Thyroid gland (tissue), 4 donors: ENCODE measurements at regions not wholly inside any gene's neighbourhood (a gene's known extent, or its start where the extent isn't known, plus 50 kb on each side); places are given as distances from the start of the nearest gene placed in this dataset.

Experiments
- POLR2A ChIP-seq, 2 donors: fragments of 450-650 bp; IDR thresholded peaks; one replicate each; pipeline ENCODE4 v1.6.1; 2017; ENCODE audit warnings: antibody characterized with exemption in 2 of 2, mild to moderate bottlenecking in 2 of 2, moderate library complexity in 1 of 2
- TF ChIP-seq, protein P1 (sequence below), 6 experiments: fragments of 200-600 bp in 3 of 6; fragments of 450-650 bp in 3 of 6; sonication (generic) in 3 of 6; IDR thresholded peaks; one replicate each; pipeline ENCODE4 v1.5.1; 2016 to 2019; ENCODE audit warnings: antibody characterized with exemption in 6 of 6, mild to moderate bottlenecking in 2 of 6, inconsistent platforms in 1 of 6, moderate library complexity in 1 of 6

DNA sequence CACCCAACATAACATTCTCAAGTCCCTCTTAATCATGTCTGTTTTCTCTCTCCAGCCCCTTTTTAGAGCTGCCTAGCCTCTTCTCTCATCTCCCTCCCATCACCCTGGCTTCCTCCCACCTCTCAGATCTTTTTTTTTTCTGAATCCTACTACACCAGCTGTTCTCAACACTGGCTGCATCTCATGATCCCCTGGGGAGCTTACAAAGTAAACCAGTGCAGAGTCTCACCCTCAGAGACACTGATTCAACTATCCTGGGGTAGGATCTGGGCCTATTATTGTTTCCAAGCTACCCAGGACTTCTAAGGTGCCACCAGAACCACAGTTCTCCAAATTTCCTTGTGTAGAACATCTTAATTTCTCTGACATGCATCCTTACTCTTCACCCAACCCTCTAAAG lies 50.3 kb upstream of the ACAN start:
- no peak for TF ChIP-seq POLR2A (IDR thresholded peaks at IDR 0.05)
- TF ChIP-seq, protein P1, sequence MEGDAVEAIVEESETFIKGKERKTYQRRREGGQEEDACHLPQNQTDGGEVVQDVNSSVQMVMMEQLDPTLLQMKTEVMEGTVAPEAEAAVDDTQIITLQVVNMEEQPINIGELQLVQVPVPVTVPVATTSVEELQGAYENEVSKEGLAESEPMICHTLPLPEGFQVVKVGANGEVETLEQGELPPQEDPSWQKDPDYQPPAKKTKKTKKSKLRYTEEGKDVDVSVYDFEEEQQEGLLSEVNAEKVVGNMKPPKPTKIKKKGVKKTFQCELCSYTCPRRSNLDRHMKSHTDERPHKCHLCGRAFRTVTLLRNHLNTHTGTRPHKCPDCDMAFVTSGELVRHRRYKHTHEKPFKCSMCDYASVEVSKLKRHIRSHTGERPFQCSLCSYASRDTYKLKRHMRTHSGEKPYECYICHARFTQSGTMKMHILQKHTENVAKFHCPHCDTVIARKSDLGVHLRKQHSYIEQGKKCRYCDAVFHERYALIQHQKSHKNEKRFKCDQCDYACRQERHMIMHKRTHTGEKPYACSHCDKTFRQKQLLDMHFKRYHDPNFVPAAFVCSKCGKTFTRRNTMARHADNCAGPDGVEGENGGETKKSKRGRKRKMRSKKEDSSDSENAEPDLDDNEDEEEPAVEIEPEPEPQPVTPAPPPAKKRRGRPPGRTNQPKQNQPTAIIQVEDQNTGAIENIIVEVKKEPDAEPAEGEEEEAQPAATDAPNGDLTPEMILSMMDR (IDR thresholded peaks at IDR 0.05), result no peak
